ENCODE measurements at regions not wholly inside any gene's neighbourhood (a gene's known extent, or its start where the extent isn't known, plus 50 kb on each side); places are given as distances from the start of the nearest gene placed in this dataset.

DNA sequence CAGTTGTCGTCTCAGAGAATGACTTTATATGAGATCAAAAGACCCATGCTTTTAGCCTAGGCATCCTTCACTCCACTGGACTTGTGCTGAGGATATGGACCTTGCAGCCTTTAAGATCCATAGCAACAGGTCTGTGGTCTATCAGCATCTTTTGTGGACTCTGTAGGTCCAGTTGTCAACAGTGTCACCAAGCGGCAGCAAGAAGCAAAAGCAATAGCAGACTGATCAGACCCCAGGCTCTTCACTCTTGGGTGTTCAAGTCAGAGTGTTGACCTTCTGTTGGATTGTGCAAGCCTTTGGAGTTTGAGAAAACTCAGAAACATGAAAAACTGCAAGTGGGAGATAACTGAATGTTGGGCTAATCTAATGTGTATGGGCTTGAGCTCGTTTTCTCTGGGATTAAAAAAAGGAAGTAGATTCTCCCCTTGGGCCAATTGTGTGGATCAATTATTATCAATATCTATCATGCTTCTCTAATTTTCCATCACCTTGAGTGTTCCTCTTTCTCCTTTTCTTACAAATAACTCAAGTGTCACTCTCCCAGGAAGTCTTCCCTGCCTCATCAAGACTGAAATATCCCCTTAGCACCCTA lies 144.2 kb downstream of the LYPLAL1 start:
- H3K27ac Mint-ChIP-seq, result no peak overlapping the region
- no peaks in the 10 kb centered on the region for H3K4me1 Mint-ChIP-seq
- H3K9me3 Mint-ChIP-seq, result peaks cover 9% of the 10 kb centered on the region

GRCh38 chr1:219316066-219316465 lies 142.4 kb downstream of the LYPLAL1 start:
- Mint-ChIP-seq H3K4me1 (no peaks in the 10 kb centered on the region), H3K27me3 (peaks cover 3% of the 10 kb centered on the region), H3K36me3 (ENCODE audit: low read depth) (no peaks in the 10 kb centered on the region), H3K9me3 (peaks cover 9% of the 10 kb centered on the region), H3K27ac (no peak overlapping the region), H3K4me3 (no peak overlapping the region)
- no peak for ATAC-seq (replicated peaks)

More for the DNA sequence above, 144.2 kb downstream of the LYPLAL1 start:
- peaks cover 6% of the 10 kb centered on the region for H3K27me3 Mint-ChIP-seq
- H3K36me3 Mint-ChIP-seq (ENCODE audit: low read depth), result no peaks in the 10 kb centered on the region
- ATAC-seq (replicated peaks), result no peak
- no peak overlapping the region for H3K4me3 Mint-ChIP-seq

DNA sequence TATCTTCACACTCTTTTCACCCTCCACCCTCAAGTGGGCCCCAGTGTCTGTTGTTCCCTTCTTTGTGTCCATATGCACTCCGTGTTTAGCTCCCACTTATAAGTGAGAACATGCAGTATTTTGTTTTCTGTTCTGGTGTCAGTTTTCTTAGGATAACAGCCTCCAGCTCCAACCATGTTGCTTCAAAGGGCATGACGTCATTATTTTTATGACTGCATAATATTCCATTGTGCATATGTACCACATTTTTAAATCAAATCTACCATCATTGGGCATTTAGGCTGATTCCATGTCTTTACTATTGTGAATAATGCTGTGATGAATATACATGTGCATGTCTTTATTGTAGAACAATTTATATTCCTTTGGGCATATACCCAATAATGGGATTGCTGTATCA lies 140.3 kb downstream of the LYPLAL1 start:
- Mint-ChIP-seq H3K27me3 (peaks cover 3% of the 10 kb centered on the region), H3K4me3 (no peak overlapping the region), H3K36me3 (ENCODE audit: low read depth) (no peaks in the 10 kb centered on the region), H3K4me1 (no peaks in the 10 kb centered on the region), H3K27ac (no peak overlapping the region), H3K9me3 (peaks cover 9% of the 10 kb centered on the region)
- no peak for ATAC-seq (replicated peaks)

DNA sequence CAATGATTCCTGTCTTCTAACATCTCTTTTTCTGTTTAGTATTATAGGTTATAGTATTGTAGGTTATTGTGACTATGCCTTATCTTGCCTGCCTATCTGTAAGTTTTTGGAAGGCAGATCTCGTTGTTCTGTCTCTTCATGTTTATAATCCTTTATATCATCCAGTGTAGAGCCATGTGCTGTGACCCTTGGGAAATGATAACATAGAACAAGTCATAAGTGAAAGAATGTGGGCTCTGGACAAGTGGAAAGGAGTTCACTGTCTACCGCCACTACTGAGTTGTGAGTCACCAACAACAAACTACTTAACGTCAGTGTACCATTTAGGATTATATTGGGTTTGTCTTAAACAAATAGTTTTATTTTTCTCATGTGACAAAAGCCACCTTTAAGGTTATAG lies 139.3 kb downstream of the LYPLAL1 start:
- H3K4me1 Mint-ChIP-seq, result no peaks in the 10 kb centered on the region
- H3K27me3 Mint-ChIP-seq, result peaks cover 3% of the 10 kb centered on the region
- no peak for ATAC-seq (replicated peaks)
- no peak overlapping the region for H3K27ac Mint-ChIP-seq
- peaks cover 10% of the 10 kb centered on the region for H3K9me3 Mint-ChIP-seq
- H3K4me3 Mint-ChIP-seq, result no peak overlapping the region
- no peaks in the 10 kb centered on the region for H3K36me3 Mint-ChIP-seq (ENCODE audit: low read depth)

GRCh38 chr1:219310181-219310728 lies 136.6 kb downstream of the LYPLAL1 start:
- no peaks in the 10 kb centered on the region for H3K36me3 Mint-ChIP-seq (ENCODE audit: low read depth)
- no peaks in the 10 kb centered on the region for H3K4me1 Mint-ChIP-seq
- H3K4me3 Mint-ChIP-seq, result no peak overlapping the region

DNA sequence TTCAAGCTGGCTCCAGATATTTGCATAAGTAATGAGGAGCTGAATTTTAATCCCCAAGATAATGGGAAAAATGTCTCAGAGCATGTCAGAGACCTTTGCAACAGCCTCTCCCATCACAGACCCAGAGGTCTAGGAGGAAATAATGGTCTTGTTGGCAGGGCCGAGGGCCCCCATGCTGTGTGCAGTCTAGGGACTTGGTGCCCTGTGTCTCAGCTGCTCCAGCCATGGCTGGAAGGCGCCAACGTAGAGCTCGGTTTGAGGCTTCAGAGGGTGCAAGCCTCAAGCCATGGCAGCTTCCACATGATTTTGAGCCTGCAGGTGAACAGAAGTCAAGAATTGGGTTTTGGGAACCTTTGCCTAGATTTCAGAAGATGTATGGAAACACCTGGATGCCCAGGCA lies 134.7 kb downstream of the LYPLAL1 start:
- Mint-ChIP-seq H3K4me3 (no peak overlapping the region), H3K4me1 (no peaks in the 10 kb centered on the region), H3K36me3 (ENCODE audit: low read depth) (no peaks in the 10 kb centered on the region), H3K27ac (no peak overlapping the region), H3K9me3 (peaks cover 8% of the 10 kb centered on the region), H3K27me3 (no peaks in the 10 kb centered on the region)
- ATAC-seq (replicated peaks), result no peak

More at GRCh38 chr1:219310181-219310728, 136.6 kb downstream of the LYPLAL1 start:
- ATAC-seq (replicated peaks), result no peak
- Mint-ChIP-seq H3K27me3 (no peaks in the 10 kb centered on the region), H3K27ac (no peak overlapping the region), H3K9me3 (peaks cover 10% of the 10 kb centered on the region)

GRCh38 chr1:219304227-219305226 lies 130.8 kb downstream of the LYPLAL1 start:
- no peak for ATAC-seq (replicated peaks)
- H3K4me1 Mint-ChIP-seq, result no peaks in the 10 kb centered on the region
- no peak overlapping the region for H3K4me3 Mint-ChIP-seq
- no peaks in the 10 kb centered on the region for H3K27me3 Mint-ChIP-seq
- no peak overlapping the region for H3K27ac Mint-ChIP-seq
- peaks cover 8% of the 10 kb centered on the region for H3K9me3 Mint-ChIP-seq
- H3K36me3 Mint-ChIP-seq (ENCODE audit: low read depth), result no peaks in the 10 kb centered on the region

GRCh38 chr1:219302697-219303096 lies 129.0 kb downstream of the LYPLAL1 start:
- no peak for ATAC-seq (replicated peaks)
- Mint-ChIP-seq H3K27ac (no peak overlapping the region), H3K4me3 (no peak overlapping the region), H3K9me3 (peaks cover 4% of the 10 kb centered on the region), H3K27me3 (no peaks in the 10 kb centered on the region), H3K36me3 (ENCODE audit: low read depth) (no peaks in the 10 kb centered on the region), H3K4me1 (no peaks in the 10 kb centered on the region)

DNA sequence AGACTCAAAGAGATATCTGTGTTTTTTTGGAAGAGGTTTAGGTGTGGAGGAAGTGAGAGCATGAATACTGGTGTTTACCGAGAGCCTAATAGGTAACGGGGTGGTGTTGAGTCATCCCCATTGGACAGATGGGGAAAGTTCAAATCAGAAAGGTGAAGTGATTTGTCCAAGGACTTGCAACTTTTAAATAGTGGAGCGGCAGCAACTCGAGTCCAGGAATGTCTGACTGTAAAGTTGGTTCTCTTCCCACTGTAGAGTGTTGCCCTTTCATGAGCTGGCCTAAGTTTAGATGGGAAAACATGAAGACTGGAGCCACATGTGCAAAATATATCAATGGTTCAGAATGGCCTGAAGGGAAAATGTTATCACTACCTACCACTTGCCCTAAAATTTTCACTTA lies 125.7 kb downstream of the LYPLAL1 start:
- Mint-ChIP-seq H3K36me3 (ENCODE audit: low read depth) (no peaks in the 10 kb centered on the region), H3K27me3 (no peaks in the 10 kb centered on the region), H3K4me3 (no peak overlapping the region), H3K4me1 (no peaks in the 10 kb centered on the region), H3K27ac (no peak overlapping the region), H3K9me3 (no peaks in the 10 kb centered on the region)
- ATAC-seq (replicated peaks), result no peak

- Mint-ChIP-seq H3K9me3 (no peaks in the 10 kb centered on the region), H3K27ac (no peak overlapping the region), H3K27me3 (no peaks in the 10 kb centered on the region), H3K4me3 (no peak overlapping the region), H3K4me1 (no peaks in the 10 kb centered on the region), H3K36me3 (ENCODE audit: low read depth) (no peaks in the 10 kb centered on the region)
- no peak for ATAC-seq (replicated peaks)
These were observed 125.0 kb downstream of the LYPLAL1 start for GRCh38 chr1:219298571-219299148.

- no peak overlapping the region for H3K4me3 Mint-ChIP-seq
- H3K9me3 Mint-ChIP-seq, result no peaks in the 10 kb centered on the region
- ATAC-seq (replicated peaks), result no peak
- no peaks in the 10 kb centered on the region for H3K4me1 Mint-ChIP-seq
- H3K36me3 Mint-ChIP-seq (ENCODE audit: low read depth), result no peaks in the 10 kb centered on the region
- no peaks in the 10 kb centered on the region for H3K27me3 Mint-ChIP-seq
- H3K27ac Mint-ChIP-seq, result no peak overlapping the region
These were observed 123.0 kb downstream of the LYPLAL1 start for GRCh38 chr1:219296430-219297355.

GRCh38 chr1:219294251-219294650 lies 120.6 kb downstream of the LYPLAL1 start:
- no peaks in the 10 kb centered on the region for H3K27me3 Mint-ChIP-seq

GRCh38 chr1:219293410-219293809 lies 119.7 kb downstream of the LYPLAL1 start:
- no peak overlapping the region for H3K4me3 Mint-ChIP-seq
- no peaks in the 10 kb centered on the region for H3K36me3 Mint-ChIP-seq (ENCODE audit: low read depth)
- H3K9me3 Mint-ChIP-seq, result no peaks in the 10 kb centered on the region
- no peaks in the 10 kb centered on the region for H3K27me3 Mint-ChIP-seq
- H3K27ac Mint-ChIP-seq, result no peak overlapping the region
- H3K4me1 Mint-ChIP-seq, result no peaks in the 10 kb centered on the region
- no peak for ATAC-seq (replicated peaks)

More at GRCh38 chr1:219294251-219294650, 120.6 kb downstream of the LYPLAL1 start:
- no peak overlapping the region for H3K27ac Mint-ChIP-seq
- H3K4me1 Mint-ChIP-seq, result no peaks in the 10 kb centered on the region
- no peak for ATAC-seq (replicated peaks)
- no peak overlapping the region for H3K4me3 Mint-ChIP-seq
- no peaks in the 10 kb centered on the region for H3K9me3 Mint-ChIP-seq
- H3K36me3 Mint-ChIP-seq (ENCODE audit: low read depth), result no peaks in the 10 kb centered on the region

- Mint-ChIP-seq H3K36me3 (ENCODE audit: low read depth) (no peaks in the 10 kb centered on the region), H3K27me3 (no peaks in the 10 kb centered on the region), H3K27ac (no peak overlapping the region), H3K4me1 (no peaks in the 10 kb centered on the region), H3K9me3 (no peaks in the 10 kb centered on the region), H3K4me3 (no peak overlapping the region)
- ATAC-seq (replicated peaks), result no peak
These were observed 119.3 kb downstream of the LYPLAL1 start for GRCh38 chr1:219292999-219293398.
